HFFc6 (cell line): ENCODE measurements at regions not wholly inside any gene's neighbourhood (a gene's known extent, or its start where the extent isn't known, plus 50 kb on each side); places are given as distances from the start of the nearest gene placed in this dataset.
"Not testable (repeated sequence)": the region's sequence is repeated elsewhere in the genome, so short reads cannot be mapped to it uniquely, and the experiment has no call there.

Experiments
- DNase-seq: peaks from one replicate; pipeline ENCODE4 v3.0.0-alpha.2; 2018
- H3K27ac Mint-ChIP-seq: 2 replicates; pipeline ENCODE4 v1.8.0; 2020; ENCODE audit warnings: mild to moderate bottlenecking, mixed read lengths
- H3K27me3 Mint-ChIP-seq: 2 replicates; pipeline ENCODE4 v1.8.0; 2021; ENCODE audit warnings: mild to moderate bottlenecking, moderate library complexity, mixed read lengths; ENCODE audit not compliant: insufficient read depth
- H3K36me3 Mint-ChIP-seq: 2 replicates; pipeline ENCODE4 v1.8.0; 2021; ENCODE audit warnings: low read depth, mixed read lengths
- H3K4me1 Mint-ChIP-seq: 2 replicates; pipeline ENCODE4 v1.8.0; 2020; ENCODE audit warnings: low read depth, mixed read lengths
- H3K4me3 Mint-ChIP-seq: 2 replicates; pipeline ENCODE4 v1.8.0; 2020; ENCODE audit warnings: mild to moderate bottlenecking, moderate library complexity, mixed read lengths
- H3K9me3 Mint-ChIP-seq: 2 replicates; pipeline ENCODE4 v1.8.0; 2020; ENCODE audit warnings: mild to moderate bottlenecking, mixed read lengths
- TF ChIP-seq, protein P1 (sequence below): fragments of 200-600 bp; sonication (generic); IDR thresholded peaks from 2 replicates; pipeline ENCODE4 v1.5.0; 2021; ENCODE audit warnings: antibody characterized with exemption, mild to moderate bottlenecking

DNA sequence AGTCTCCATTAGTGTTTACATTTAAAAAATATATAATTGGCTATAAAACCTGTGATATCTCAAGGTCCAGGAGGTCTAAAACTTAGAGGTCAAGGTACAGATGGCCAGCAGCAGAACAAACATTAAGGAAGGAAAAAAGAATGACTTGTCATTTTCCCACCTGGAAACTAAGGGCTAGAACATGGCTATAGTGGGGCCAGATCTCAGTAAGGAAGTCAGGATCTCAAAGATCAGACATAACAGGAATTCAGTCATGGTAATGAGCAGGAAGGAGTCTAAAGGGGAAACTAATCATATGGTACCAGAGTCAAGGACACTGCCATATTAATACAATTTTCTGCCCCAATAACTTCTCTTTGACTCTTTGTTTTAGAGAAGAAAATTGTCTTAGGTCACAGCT lies 1018.8 kb downstream of the PLA2G4A start:
- H3K9me3 Mint-ChIP-seq, result peaks cover 21% of the 10 kb centered on the region; the same call in 1 of the 2 replicates
- no peaks in the 10 kb centered on the region for H3K4me1 Mint-ChIP-seq
- H3K4me3 Mint-ChIP-seq, result no peak overlapping the region
- no peak overlapping the region for H3K27ac Mint-ChIP-seq
- H3K27me3 Mint-ChIP-seq, result no peaks in the 10 kb centered on the region; the same call in 1 of the 2 replicates
- no peak for DNase-seq
- TF ChIP-seq, protein P1, sequence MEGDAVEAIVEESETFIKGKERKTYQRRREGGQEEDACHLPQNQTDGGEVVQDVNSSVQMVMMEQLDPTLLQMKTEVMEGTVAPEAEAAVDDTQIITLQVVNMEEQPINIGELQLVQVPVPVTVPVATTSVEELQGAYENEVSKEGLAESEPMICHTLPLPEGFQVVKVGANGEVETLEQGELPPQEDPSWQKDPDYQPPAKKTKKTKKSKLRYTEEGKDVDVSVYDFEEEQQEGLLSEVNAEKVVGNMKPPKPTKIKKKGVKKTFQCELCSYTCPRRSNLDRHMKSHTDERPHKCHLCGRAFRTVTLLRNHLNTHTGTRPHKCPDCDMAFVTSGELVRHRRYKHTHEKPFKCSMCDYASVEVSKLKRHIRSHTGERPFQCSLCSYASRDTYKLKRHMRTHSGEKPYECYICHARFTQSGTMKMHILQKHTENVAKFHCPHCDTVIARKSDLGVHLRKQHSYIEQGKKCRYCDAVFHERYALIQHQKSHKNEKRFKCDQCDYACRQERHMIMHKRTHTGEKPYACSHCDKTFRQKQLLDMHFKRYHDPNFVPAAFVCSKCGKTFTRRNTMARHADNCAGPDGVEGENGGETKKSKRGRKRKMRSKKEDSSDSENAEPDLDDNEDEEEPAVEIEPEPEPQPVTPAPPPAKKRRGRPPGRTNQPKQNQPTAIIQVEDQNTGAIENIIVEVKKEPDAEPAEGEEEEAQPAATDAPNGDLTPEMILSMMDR, result no peak
- H3K36me3 Mint-ChIP-seq, result no peaks in the 10 kb centered on the region

DNA sequence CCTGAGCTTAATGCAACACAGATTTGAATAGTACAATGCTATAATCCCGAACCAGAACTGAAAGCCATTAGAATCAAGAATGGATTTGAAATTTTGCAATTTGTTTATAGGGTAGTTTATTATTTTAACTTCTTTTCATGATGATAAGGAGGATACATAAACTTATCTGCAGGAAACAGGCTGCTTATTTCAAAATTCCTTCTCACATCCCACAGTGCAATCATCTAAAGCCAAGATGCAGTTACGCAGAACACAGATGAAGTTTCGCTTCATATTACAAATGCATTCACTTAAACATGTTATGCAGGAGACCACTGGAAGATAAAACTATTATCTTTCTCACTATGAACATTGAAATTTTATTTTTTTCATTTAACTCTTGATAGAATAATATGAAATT lies 1019.6 kb downstream of the PLA2G4A start:
- Mint-ChIP-seq H3K36me3 (no peaks in the 10 kb centered on the region), H3K4me3 (no peak overlapping the region), H3K4me1 (no peaks in the 10 kb centered on the region), H3K27ac (no peak overlapping the region), H3K27me3 (no peaks in the 10 kb centered on the region; the same call in 1 of the 2 replicates), H3K9me3 (peaks cover 21% of the 10 kb centered on the region; the same call in 1 of the 2 replicates)
- DNase-seq, result no peak
- TF ChIP-seq, protein P1, result no peak

DNA sequence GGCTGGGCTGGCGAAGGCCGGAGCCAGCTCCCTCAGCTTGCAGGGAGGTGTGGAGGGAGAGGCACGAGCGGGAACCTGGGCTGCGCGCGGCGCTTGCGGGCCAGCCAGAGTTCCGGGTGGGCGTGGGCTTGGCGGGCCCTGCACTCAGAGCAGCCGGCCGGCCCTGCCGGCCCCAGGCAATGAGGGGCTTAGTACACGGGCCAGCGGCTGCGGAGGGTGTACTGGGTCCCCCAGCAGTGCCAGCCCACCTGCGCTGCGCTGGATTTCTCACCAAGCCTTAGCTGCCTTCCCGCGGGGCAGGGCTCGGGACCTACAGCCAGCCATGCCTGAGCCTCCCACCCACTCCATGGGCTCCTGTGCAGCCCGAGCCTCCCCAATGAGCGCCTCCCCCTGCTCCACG lies 1021.4 kb downstream of the PLA2G4A start:
- H3K36me3 Mint-ChIP-seq, H3K4me1 Mint-ChIP-seq, H3K27ac Mint-ChIP-seq, H3K27me3 Mint-ChIP-seq, H3K4me3 Mint-ChIP-seq, DNase-seq: not testable (repeated sequence)
- peaks cover 21% of the 10 kb centered on the region; the same call in 1 of the 2 replicates for H3K9me3 Mint-ChIP-seq

DNA sequence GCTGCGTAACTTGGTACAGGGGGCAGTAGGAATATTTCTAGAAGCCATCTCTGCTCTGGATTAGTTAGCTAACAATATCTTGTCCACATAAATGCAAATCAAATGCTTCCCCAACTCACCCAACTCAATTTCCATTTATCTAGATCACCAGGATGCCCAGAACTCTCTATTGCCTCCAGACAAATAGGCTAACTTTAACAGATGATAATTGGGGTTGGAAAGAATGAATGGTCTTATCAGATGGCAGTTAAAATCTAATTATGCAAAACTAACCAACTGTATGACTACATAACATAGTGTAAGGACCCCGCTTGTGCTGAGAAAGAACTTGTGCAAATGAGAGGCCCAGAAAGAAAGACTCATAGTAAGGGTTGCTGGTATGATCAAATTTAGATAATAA lies 1024.8 kb downstream of the PLA2G4A start:
- no peaks in the 10 kb centered on the region for H3K27me3 Mint-ChIP-seq
- H3K27ac Mint-ChIP-seq, result no peak overlapping the region
- no peaks in the 10 kb centered on the region for H3K4me1 Mint-ChIP-seq
- H3K4me3 Mint-ChIP-seq, result no peak overlapping the region
- DNase-seq, result no peak
- H3K36me3 Mint-ChIP-seq, result 0 out of 2 replicates have a peak, but pooled peaks cover under 1% of the 10 kb centered on the region
- TF ChIP-seq, protein P1, result no peak
- H3K9me3 Mint-ChIP-seq, result peaks cover 33% of the 10 kb centered on the region

DNA sequence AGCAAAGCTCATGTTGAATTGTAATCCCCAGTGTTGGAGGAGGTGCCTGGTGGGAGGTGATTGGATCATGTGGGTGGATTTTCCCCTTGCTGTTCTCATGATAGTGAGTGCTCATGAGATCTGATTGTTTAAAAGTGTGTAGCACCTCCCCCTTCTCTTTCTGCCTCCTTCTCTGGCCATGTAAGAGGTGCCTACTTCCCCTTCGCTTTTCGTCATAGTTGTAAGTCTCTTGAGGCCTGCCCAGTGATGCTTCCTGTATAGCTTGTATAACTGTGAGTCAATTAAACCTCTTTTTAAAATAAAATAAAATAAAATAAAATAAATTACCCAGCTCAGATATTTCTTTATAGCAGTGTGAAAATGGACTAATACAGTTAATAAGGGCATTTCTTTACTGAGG lies 1025.7 kb downstream of the PLA2G4A start:
- TF ChIP-seq, protein P1, result no peak
- peaks cover 33% of the 10 kb centered on the region for H3K9me3 Mint-ChIP-seq
- H3K4me3 Mint-ChIP-seq, result no peak overlapping the region
- H3K36me3 Mint-ChIP-seq, result 0 out of 2 replicates have a peak, but pooled peaks cover 5% of the 10 kb centered on the region
- H3K27ac Mint-ChIP-seq, result no peak overlapping the region
- no peaks in the 10 kb centered on the region for H3K4me1 Mint-ChIP-seq
- no peaks in the 10 kb centered on the region for H3K27me3 Mint-ChIP-seq
- no peak for DNase-seq

DNA sequence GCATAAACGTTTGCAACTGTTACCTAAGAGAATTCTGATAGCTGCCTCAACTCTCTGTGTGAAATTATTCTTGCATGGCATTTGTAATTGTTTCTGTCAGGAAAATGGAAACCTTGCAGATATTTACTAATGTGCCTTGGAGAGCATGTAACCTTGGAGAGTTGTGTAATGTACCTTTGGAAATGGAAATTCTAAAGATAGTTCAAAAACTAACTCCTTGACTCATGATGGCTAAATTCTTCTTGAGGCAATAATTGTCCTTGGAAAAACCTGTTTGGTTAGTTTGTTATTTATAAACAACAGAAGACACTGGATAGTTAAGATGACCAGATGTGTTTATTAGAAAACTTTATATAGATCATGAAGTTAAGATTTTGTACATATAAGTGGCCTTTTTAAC lies 1033.8 kb downstream of the PLA2G4A start:
- TF ChIP-seq, protein P1, result no peak
- DNase-seq, result no peak
- Mint-ChIP-seq H3K4me3 (no peak overlapping the region), H3K27me3 (no peaks in the 10 kb centered on the region), H3K4me1 (no peaks in the 10 kb centered on the region), H3K27ac (no peak overlapping the region), H3K36me3 (0 out of 2 replicates have a peak, but pooled peaks cover 5% of the 10 kb centered on the region), H3K9me3 (peaks cover 24% of the 10 kb centered on the region)
